ENCODE measurements at regions not wholly inside any gene's neighbourhood (a gene's known extent, or its start where the extent isn't known, plus 50 kb on each side); places are given as distances from the start of the nearest gene placed in this dataset.
"Not testable (repeated sequence)": the region's sequence is repeated elsewhere in the genome, so short reads cannot be mapped to it uniquely, and the experiment has no call there.

GRCh38 chr19:28301961-28302360 lies 911.0 kb downstream of the UQCRFS1 start:
- no peak for DNase-seq

- DNase-seq, result no peak
Measured at GRCh38 chr19:28301463-28301862, 911.5 kb downstream of the UQCRFS1 start.

- no peak for DNase-seq
Measured at GRCh38 chr19:28299649-28300048, 913.3 kb downstream of the UQCRFS1 start.

- DNase-seq, result no peak
Measured at GRCh38 chr19:28297586-28298157, 915.3 kb downstream of the UQCRFS1 start.

GRCh38 chr19:28297036-28297435 lies 915.9 kb downstream of the UQCRFS1 start:
- DNase-seq, result no peak

GRCh38 chr19:28296506-28296905 lies 916.4 kb downstream of the UQCRFS1 start:
- no peak for DNase-seq

- not testable (repeated sequence) for DNase-seq
Measured at GRCh38 chr19:28294975-28295374, 918.0 kb downstream of the UQCRFS1 start.

- DNase-seq, result no peak
Measured at GRCh38 chr19:28294395-28294794, 918.6 kb downstream of the UQCRFS1 start.

GRCh38 chr19:28293685-28294084 lies 919.3 kb downstream of the UQCRFS1 start:
- no peak for DNase-seq

GRCh38 chr19:28292822-28293500 lies 920.0 kb downstream of the UQCRFS1 start:
- DNase-seq, result no peak

- DNase-seq, result no peak
Measured at GRCh38 chr19:28291874-28292273, 921.1 kb downstream of the UQCRFS1 start.

GRCh38 chr19:28290963-28291657 lies 921.8 kb downstream of the UQCRFS1 start:
- no peak for DNase-seq

- no peak for DNase-seq
Measured at GRCh38 chr19:28289295-28290063, 923.5 kb downstream of the UQCRFS1 start.

- DNase-seq, result no peak
Measured at GRCh38 chr19:28288572-28289264, 924.2 kb downstream of the UQCRFS1 start.

GRCh38 chr19:28285917-28286316 lies 927.0 kb downstream of the UQCRFS1 start:
- no peak for DNase-seq

GRCh38 chr19:28285078-28285477 lies 927.9 kb downstream of the UQCRFS1 start:
- no peak for DNase-seq

- no peak for DNase-seq
Measured at GRCh38 chr19:28284389-28284788, 928.6 kb downstream of the UQCRFS1 start.

GRCh38 chr19:28283592-28283991 lies 929.4 kb downstream of the UQCRFS1 start:
- no peak for DNase-seq

- no peak for DNase-seq
Measured at GRCh38 chr19:28281676-28282075, 931.3 kb downstream of the UQCRFS1 start.

- no peak for DNase-seq
Measured at GRCh38 chr19:28264556-28264955, 948.4 kb downstream of the UQCRFS1 start.

GRCh38 chr19:28258829-28259228 lies 954.1 kb downstream of the UQCRFS1 start:
- DNase-seq, result no peak

GRCh38 chr19:28257396-28257795 lies 955.6 kb downstream of the UQCRFS1 start:
- no peak for DNase-seq

- no peak for DNase-seq
Measured at GRCh38 chr19:28247243-28247642, 965.7 kb downstream of the UQCRFS1 start.

Measured in activated effector memory CD4-positive, alpha-beta T cell treated with anti-CD3 and anti-CD28 coated beads, Interleukin-2, amount 50 U/mL, for 16 hours (primary cell).